Gastrocnemius medialis (tissue), 4 donors: ENCODE measurements at regions not wholly inside any gene's neighbourhood (a gene's known extent, or its start where the extent isn't known, plus 50 kb on each side); places are given as distances from the start of the nearest gene placed in this dataset.
"Not testable (repeated sequence)": the region's sequence is repeated elsewhere in the genome, so short reads cannot be mapped to it uniquely, and the experiment has no call there.

Experiments used
- CTCF ChIP-seq, 5 experiments: fragments of 450-650 bp in 3 of 5; fragments of 200-600 bp in 2 of 5; sonication (generic) in 2 of 5; IDR thresholded peaks in 4 of 5; conservative IDR thresholded peaks in 1 of 5; 1 replicate in 4 of 5; 2 replicates in 1 of 5; pipeline ENCODE4 v1.5.1; 2016 to 2019; ENCODE audit warnings: antibody characterized with exemption in 5 of 5, mild to moderate bottlenecking in 3 of 5, moderate library complexity in 3 of 5
- POLR2A ChIP-seq, 2 donors: fragments of 450-650 bp; IDR thresholded peaks; one replicate each; pipeline ENCODE4 v1.6.1; 2017; ENCODE audit warnings: antibody characterized with exemption in 2 of 2, mild to moderate bottlenecking in 2 of 2, moderate library complexity in 2 of 2

GRCh38 chr5:100096328-100096727, 438.8 kb upstream of the FAM174A start:
- not testable (repeated sequence) for TF ChIP-seq CTCF (IDR thresholded peaks at IDR 0.05 in 4 of 5, conservative IDR thresholded peaks at IDR 0.05 in 1 of 5); POLR2A (IDR thresholded peaks at IDR 0.05)
